Cardiac muscle cell (in vitro differentiated cells and primary cell): ENCODE measurements at regions not wholly inside any gene's neighbourhood (a gene's known extent, or its start where the extent isn't known, plus 50 kb on each side); places are given as distances from the start of the nearest gene placed in this dataset.
A peak's percentile ranks its signal among the peaks of the same experiment; 100 is the strongest.

Source experiments
- DNase-seq, 2 donors: peaks; one replicate each; pipeline versions ENCODE4 v3.0.0 to v3.0.0-alpha.2; 2010 to 2017; ENCODE audit warnings: low read depth in 1 of 2, low spot score in 1 of 2
- H3K27ac ChIP-seq: fragments of 200-600 bp; sonication (generic); 2 replicates; pipeline ENCODE4 v1.5.1; 2016
- H3K27me3 ChIP-seq: fragments of 200-600 bp; sonication (generic); 2 replicates; pipeline ENCODE4 v1.6.0; 2016; ENCODE audit warnings: control low read depth
- H3K36me3 ChIP-seq: fragments of 200-600 bp; sonication (generic); 2 replicates; pipeline ENCODE4 v1.5.1; 2016; ENCODE audit warnings: control low read depth
- H3K4me1 ChIP-seq: fragments of 200-600 bp; sonication (generic); 2 replicates; pipeline ENCODE4 v1.8.1; 2017; ENCODE audit warnings: low read depth, mild to moderate bottlenecking, mixed run types
- H3K4me3 ChIP-seq: fragments of 200-600 bp; sonication (generic); 2 replicates; pipeline ENCODE4 v1.5.1; 2016; ENCODE audit warnings: mild to moderate bottlenecking
- H3K9me3 ChIP-seq: fragments of 200-600 bp; sonication (generic); 2 replicates; pipeline ENCODE4 v1.5.1; 2017; ENCODE audit warnings: low read depth, mild to moderate bottlenecking, control low read depth
- TF ChIP-seq, protein P1 (sequence below): IDR thresholded peaks from 2 replicates; pipeline ENCODE4 v1.5.1; 2012; ENCODE audit warnings: low read depth, mild to moderate bottlenecking, low read length

DNA sequence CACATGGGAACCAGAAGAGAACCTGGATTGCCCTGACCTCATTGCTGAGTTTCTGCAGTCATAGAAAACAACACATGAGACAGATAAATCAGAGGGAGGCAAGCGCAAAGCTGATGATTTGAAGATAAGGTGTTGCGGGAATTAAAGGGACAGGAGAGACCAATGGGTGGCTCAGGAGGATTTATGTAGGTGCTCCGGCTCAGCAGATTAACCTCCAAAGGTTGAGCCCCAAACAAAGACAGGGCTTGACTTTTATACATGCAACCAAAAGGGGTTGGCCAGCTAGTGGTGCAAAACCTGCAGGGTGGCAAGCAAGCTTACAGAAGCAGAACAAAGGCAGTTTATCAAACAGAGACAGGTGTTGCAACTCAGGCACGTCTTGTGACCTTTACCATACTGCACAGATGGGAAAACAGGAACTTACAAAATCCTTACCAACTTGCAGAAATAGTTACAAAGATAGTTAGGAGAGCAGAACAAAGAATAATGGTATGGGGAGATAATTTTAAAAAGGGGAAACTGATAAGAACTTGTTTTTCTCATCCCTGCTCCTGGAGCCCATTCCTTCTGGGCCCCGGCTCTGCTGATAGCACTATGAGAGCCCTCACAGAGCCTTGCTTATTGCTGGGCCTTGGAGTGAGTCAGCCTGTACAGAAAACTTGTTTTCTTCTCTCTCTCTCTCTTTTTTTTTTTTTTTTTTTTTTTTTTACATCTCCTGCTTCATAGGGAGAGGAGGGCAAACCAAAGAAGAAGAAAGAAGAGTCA, 93.6 kb downstream of the SNRPE start:
- no peak overlapping the region for H3K27ac ChIP-seq

DNA sequence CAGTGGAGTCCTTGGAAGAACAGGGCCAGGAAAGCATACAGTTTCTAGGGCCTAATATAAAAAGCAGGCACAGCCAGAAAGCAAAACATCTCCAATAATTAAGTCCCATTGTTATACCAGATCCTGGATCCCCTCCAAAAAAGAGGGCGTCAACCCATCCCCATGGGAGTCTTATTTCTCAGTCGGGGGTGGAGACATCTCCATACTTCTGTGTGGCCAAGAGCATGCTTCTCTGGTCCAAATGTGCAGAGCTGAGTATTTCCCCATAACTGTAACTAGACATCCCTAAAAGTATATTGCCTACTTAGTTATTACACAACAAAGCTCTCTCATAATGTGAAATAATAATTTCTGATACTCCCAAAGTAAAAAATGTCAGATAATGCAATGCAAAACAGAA, 104.2 kb upstream of the SOX13 start:
- Histone ChIP-seq H3K4me1 (no peaks in the 10 kb centered on the region), H3K36me3 (no peaks in the 10 kb centered on the region), H3K27me3 (no peaks in the 10 kb centered on the region), H3K9me3 (no peaks in the 10 kb centered on the region), H3K4me3 (no peak overlapping the region), H3K27ac (no peak overlapping the region)
- DNase-seq = peak in 1 of 2 donors; percentile 16
- TF ChIP-seq, protein P1, sequence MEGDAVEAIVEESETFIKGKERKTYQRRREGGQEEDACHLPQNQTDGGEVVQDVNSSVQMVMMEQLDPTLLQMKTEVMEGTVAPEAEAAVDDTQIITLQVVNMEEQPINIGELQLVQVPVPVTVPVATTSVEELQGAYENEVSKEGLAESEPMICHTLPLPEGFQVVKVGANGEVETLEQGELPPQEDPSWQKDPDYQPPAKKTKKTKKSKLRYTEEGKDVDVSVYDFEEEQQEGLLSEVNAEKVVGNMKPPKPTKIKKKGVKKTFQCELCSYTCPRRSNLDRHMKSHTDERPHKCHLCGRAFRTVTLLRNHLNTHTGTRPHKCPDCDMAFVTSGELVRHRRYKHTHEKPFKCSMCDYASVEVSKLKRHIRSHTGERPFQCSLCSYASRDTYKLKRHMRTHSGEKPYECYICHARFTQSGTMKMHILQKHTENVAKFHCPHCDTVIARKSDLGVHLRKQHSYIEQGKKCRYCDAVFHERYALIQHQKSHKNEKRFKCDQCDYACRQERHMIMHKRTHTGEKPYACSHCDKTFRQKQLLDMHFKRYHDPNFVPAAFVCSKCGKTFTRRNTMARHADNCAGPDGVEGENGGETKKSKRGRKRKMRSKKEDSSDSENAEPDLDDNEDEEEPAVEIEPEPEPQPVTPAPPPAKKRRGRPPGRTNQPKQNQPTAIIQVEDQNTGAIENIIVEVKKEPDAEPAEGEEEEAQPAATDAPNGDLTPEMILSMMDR = no peak

More for the DNA sequence above, 93.6 kb downstream of the SNRPE start:
- TF ChIP-seq, protein P1 = no peak
- no peaks in the 10 kb centered on the region for H3K36me3 ChIP-seq
- H3K27me3 ChIP-seq = no peaks in the 10 kb centered on the region
- no peaks in the 10 kb centered on the region for H3K9me3 ChIP-seq
- H3K4me1 ChIP-seq = no peaks in the 10 kb centered on the region
- no peak overlapping the region for H3K4me3 ChIP-seq
- peak in 1 of 2 donors; percentile 32 for DNase-seq

- H3K27ac ChIP-seq = no peak overlapping the region
- H3K4me1 ChIP-seq = no peaks in the 10 kb centered on the region
- no peak overlapping the region for H3K4me3 ChIP-seq
- no peaks in the 10 kb centered on the region for H3K27me3 ChIP-seq
- TF ChIP-seq, protein P1 = no peak
- no peak for DNase-seq
- no peaks in the 10 kb centered on the region for H3K9me3 ChIP-seq
- H3K36me3 ChIP-seq = no peaks in the 10 kb centered on the region
These were observed 103.1 kb upstream of the SOX13 start for GRCh38 chr1:203969846-203970245.

- no peak overlapping the region for H3K4me3 ChIP-seq
- no peaks in the 10 kb centered on the region for H3K4me1 ChIP-seq
- DNase-seq = peak in 1 of 2 donors; percentile 6
- H3K36me3 ChIP-seq = no peaks in the 10 kb centered on the region
- TF ChIP-seq, protein P1 = no peak
- no peak overlapping the region for H3K27ac ChIP-seq
- H3K9me3 ChIP-seq = no peaks in the 10 kb centered on the region
- no peaks in the 10 kb centered on the region for H3K27me3 ChIP-seq
These were observed 87.9 kb upstream of the SOX13 start for GRCh38 chr1:203985044-203985443.

- Histone ChIP-seq H3K4me1 (no peaks in the 10 kb centered on the region), H3K4me3 (no peak overlapping the region), H3K27me3 (no peaks in the 10 kb centered on the region), H3K36me3 (no peaks in the 10 kb centered on the region), H3K9me3 (no peaks in the 10 kb centered on the region), H3K27ac (no peak overlapping the region)
- DNase-seq = no peak
- TF ChIP-seq, protein P1 = no peak
These were observed 87.2 kb upstream of the SOX13 start for GRCh38 chr1:203985676-203986075.
